SK-N-MC (cell line): ENCODE measurements at regions not wholly inside any gene's neighbourhood (a gene's known extent, or its start where the extent isn't known, plus 50 kb on each side); places are given as distances from the start of the nearest gene placed in this dataset.

Experiments
- EZH2 ChIP-seq: fragments of 200-600 bp; sonication (generic); IDR thresholded peaks from one replicate; pipeline ENCODE4 v1.6.1; 2017; ENCODE audit warnings: antibody characterized with exemption
- POLR2AphosphoS5 ChIP-seq: IDR thresholded peaks from 2 replicates; pipeline ENCODE4 v1.6.1; 2012; ENCODE audit warnings: mild to moderate bottlenecking, low read depth, low read length, borderline replicate concordance

GRCh38 chr7:124398937-124399552 lies 366.2 kb upstream of the TMEM229A start:
- TF ChIP-seq POLR2AphosphoS5 = no peak
- no peak for TF ChIP-seq EZH2
